ENCODE measurements at regions not wholly inside any gene's neighbourhood (a gene's known extent, or its start where the extent isn't known, plus 50 kb on each side); places are given as distances from the start of the nearest gene placed in this dataset.

DNA sequence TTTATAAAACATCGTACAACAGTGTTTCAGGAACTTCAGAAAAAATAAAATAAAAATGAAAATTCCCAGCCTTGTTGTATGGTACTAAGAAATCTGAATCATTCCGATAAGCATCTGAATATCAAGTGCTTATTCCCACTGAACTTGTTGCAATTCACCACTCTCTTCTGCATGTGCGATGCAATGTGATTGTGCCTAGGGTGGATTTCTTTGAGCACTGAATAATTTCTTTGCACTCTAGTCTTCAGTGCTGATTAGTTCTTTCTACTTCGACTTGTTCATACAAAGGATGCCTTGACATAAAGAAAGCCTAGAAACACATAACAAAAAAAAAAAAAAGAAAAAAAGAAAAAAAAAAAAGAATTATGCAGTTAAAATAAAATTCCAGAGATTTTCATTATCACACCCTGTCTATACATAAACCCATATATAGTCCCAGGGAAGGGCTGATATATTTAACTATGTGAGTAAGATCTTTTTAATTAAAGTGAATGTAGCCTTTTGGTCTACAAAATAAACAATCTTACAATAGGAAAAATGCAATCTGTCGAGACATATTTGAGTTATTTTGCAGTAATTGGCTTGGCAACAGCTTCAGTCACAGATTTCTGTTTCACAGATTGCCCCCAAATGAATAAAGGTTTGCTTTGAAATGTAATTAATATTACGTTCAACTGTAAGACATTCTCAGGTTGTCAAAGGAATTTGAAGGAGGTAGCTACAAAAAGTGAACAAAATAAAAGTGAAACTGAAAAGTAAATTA is 1118.9 kb upstream of the CELF2 start:
- Mint-ChIP-seq H3K27me3 (no peaks in the 10 kb centered on the region), H3K9me3 (peaks cover 14% of the 10 kb centered on the region), H3K4me1 (no peaks in the 10 kb centered on the region), H3K36me3 (ENCODE audit: insufficient read depth) (no peaks in the 10 kb centered on the region), H3K27ac (ENCODE audit: low read depth) (no peak overlapping the region), H3K4me3 (no peak overlapping the region)
- DNase-seq (ENCODE audit: low spot score in 2 of 2) (no peak), ATAC-seq (replicated peaks; ENCODE audit: extremely low read depth, poor library complexity, severe bottlenecking) (no peak)

GRCh38 chr10:9900751-9901150 is 1116.9 kb upstream of the CELF2 start:
- no peak overlapping the region for H3K27ac Mint-ChIP-seq (ENCODE audit: low read depth)
- no peak for DNase-seq (ENCODE audit: low spot score in 2 of 2)
- no peak for ATAC-seq (replicated peaks; ENCODE audit: extremely low read depth, poor library complexity, severe bottlenecking)
- H3K4me1 Mint-ChIP-seq: no peaks in the 10 kb centered on the region
- no peaks in the 10 kb centered on the region for H3K36me3 Mint-ChIP-seq (ENCODE audit: insufficient read depth)
- no peaks in the 10 kb centered on the region for H3K27me3 Mint-ChIP-seq
- no peak overlapping the region for H3K4me3 Mint-ChIP-seq
- H3K9me3 Mint-ChIP-seq: peaks cover 15% of the 10 kb centered on the region

DNA sequence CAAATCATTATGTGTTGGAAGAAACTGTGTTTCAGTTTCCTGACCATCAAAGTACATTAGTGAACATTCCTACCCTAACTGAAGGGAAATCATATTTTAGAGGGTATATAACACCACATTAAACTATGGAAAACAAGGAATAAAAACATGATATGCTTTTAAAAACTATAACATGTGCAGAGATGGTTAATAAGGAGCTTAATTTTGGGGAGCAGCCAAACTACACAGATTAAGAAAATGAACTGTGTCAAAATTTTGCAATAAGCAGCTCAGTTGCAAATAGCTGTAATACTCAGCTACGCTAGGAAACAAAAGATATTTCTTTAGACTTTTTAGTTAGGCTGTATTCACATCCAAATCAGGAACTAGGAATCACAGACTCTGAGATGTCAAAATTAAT is 1115.7 kb upstream of the CELF2 start:
- ATAC-seq (replicated peaks; ENCODE audit: extremely low read depth, poor library complexity, severe bottlenecking): no peak
- Mint-ChIP-seq H3K4me3 (no peak overlapping the region), H3K27ac (ENCODE audit: low read depth) (no peak overlapping the region), H3K36me3 (ENCODE audit: insufficient read depth) (no peaks in the 10 kb centered on the region), H3K27me3 (no peaks in the 10 kb centered on the region), H3K9me3 (peaks cover 13% of the 10 kb centered on the region), H3K4me1 (no peaks in the 10 kb centered on the region)
- DNase-seq (ENCODE audit: low spot score in 2 of 2): no peak

- H3K27me3 Mint-ChIP-seq: no peaks in the 10 kb centered on the region
- H3K4me3 Mint-ChIP-seq: no peak overlapping the region
- no peak for ATAC-seq (replicated peaks; ENCODE audit: extremely low read depth, poor library complexity, severe bottlenecking)
- H3K27ac Mint-ChIP-seq (ENCODE audit: low read depth): no peak overlapping the region
- no peaks in the 10 kb centered on the region for H3K36me3 Mint-ChIP-seq (ENCODE audit: insufficient read depth)
- H3K4me1 Mint-ChIP-seq: no peaks in the 10 kb centered on the region
- peaks cover 6% of the 10 kb centered on the region for H3K9me3 Mint-ChIP-seq
- no peak for DNase-seq (ENCODE audit: low spot score in 2 of 2)
Observed at GRCh38 chr10:9910446-9910845, 1107.2 kb upstream of the CELF2 start.

GRCh38 chr10:9911488-9911887 is 1106.2 kb upstream of the CELF2 start:
- DNase-seq (ENCODE audit: low spot score in 2 of 2): no peak

GRCh38 chr10:9913876-9914514 is 1103.7 kb upstream of the CELF2 start:
- H3K9me3 Mint-ChIP-seq: peaks cover 13% of the 10 kb centered on the region
- H3K27ac Mint-ChIP-seq (ENCODE audit: low read depth): no peak overlapping the region

More at GRCh38 chr10:9911488-9911887, 1106.2 kb upstream of the CELF2 start:
- Mint-ChIP-seq H3K36me3 (ENCODE audit: insufficient read depth) (no peaks in the 10 kb centered on the region), H3K4me3 (no peak overlapping the region), H3K27me3 (no peaks in the 10 kb centered on the region), H3K4me1 (no peaks in the 10 kb centered on the region), H3K9me3 (peaks cover 7% of the 10 kb centered on the region), H3K27ac (ENCODE audit: low read depth) (no peak overlapping the region)
- ATAC-seq (replicated peaks; ENCODE audit: extremely low read depth, poor library complexity, severe bottlenecking): no peak

GRCh38 chr10:9921544-9921943 is 1096.1 kb upstream of the CELF2 start:
- H3K9me3 Mint-ChIP-seq: peaks cover 29% of the 10 kb centered on the region
- no peaks in the 10 kb centered on the region for H3K36me3 Mint-ChIP-seq (ENCODE audit: insufficient read depth)
- H3K27ac Mint-ChIP-seq (ENCODE audit: low read depth): no peak overlapping the region
- DNase-seq (ENCODE audit: low spot score in 2 of 2): no peak
- H3K27me3 Mint-ChIP-seq: no peaks in the 10 kb centered on the region
- no peak overlapping the region for H3K4me3 Mint-ChIP-seq
- no peak for ATAC-seq (replicated peaks; ENCODE audit: extremely low read depth, poor library complexity, severe bottlenecking)
- no peaks in the 10 kb centered on the region for H3K4me1 Mint-ChIP-seq

More at GRCh38 chr10:9913876-9914514, 1103.7 kb upstream of the CELF2 start:
- Mint-ChIP-seq H3K27me3 (no peaks in the 10 kb centered on the region), H3K36me3 (ENCODE audit: insufficient read depth) (no peaks in the 10 kb centered on the region), H3K4me3 (no peak overlapping the region), H3K4me1 (no peaks in the 10 kb centered on the region)
- ATAC-seq (replicated peaks; ENCODE audit: extremely low read depth, poor library complexity, severe bottlenecking) (no peak), DNase-seq (ENCODE audit: low spot score in 2 of 2) (no peak)

DNA sequence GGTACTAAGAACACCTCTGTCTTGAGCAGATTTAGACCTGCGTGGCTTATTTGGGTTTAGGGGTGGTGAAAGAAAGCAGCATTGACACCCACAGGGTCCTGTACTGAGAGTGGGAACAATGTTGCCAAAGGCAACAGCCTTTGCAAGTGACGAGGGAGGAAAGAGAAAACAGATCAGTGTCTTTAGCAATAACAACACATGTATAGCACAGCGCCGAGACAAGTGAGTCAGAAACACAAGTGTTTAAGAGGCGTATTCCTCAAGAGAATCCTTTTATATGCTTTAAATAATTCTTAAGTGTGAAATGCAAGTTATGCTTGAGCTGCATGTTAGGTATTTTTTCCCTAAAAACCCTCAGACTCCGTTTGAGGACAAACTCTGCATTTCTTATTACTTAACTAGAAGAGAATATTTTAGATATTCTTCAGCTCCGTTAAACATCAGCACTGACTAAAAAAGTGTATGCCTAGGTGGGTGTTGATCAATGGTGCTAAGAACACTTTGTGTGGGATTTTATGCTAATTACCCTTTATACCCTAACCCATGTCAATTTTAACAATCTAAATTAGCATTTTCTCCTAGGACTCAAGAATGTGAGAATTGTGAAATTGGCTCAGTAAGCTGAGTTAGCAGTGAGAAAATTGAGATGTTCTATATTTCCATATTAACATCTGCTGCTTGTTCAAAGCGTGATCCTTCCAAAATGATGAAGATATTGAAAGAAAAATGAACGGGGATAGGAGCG is 1095.4 kb upstream of the CELF2 start:
- H3K36me3 Mint-ChIP-seq (ENCODE audit: insufficient read depth): no peaks in the 10 kb centered on the region
- H3K27me3 Mint-ChIP-seq: no peaks in the 10 kb centered on the region
- no peak overlapping the region for H3K4me3 Mint-ChIP-seq
- H3K4me1 Mint-ChIP-seq: no peaks in the 10 kb centered on the region
- DNase-seq (ENCODE audit: low spot score in 2 of 2) (no peak), ATAC-seq (replicated peaks; ENCODE audit: extremely low read depth, poor library complexity, severe bottlenecking) (no peak)
- H3K27ac Mint-ChIP-seq (ENCODE audit: low read depth): no peak overlapping the region
- peaks cover 23% of the 10 kb centered on the region for H3K9me3 Mint-ChIP-seq

- no peaks in the 10 kb centered on the region for H3K27me3 Mint-ChIP-seq
- H3K9me3 Mint-ChIP-seq: peaks cover 25% of the 10 kb centered on the region
- H3K36me3 Mint-ChIP-seq (ENCODE audit: insufficient read depth): no peaks in the 10 kb centered on the region
- no peak for ATAC-seq (replicated peaks; ENCODE audit: extremely low read depth, poor library complexity, severe bottlenecking)
- no peak for DNase-seq (ENCODE audit: low spot score in 2 of 2)
- no peak overlapping the region for H3K27ac Mint-ChIP-seq (ENCODE audit: low read depth)
- H3K4me3 Mint-ChIP-seq: no peak overlapping the region
- H3K4me1 Mint-ChIP-seq: no peaks in the 10 kb centered on the region
Observed at GRCh38 chr10:9926003-9926402, 1091.7 kb upstream of the CELF2 start.

DNA sequence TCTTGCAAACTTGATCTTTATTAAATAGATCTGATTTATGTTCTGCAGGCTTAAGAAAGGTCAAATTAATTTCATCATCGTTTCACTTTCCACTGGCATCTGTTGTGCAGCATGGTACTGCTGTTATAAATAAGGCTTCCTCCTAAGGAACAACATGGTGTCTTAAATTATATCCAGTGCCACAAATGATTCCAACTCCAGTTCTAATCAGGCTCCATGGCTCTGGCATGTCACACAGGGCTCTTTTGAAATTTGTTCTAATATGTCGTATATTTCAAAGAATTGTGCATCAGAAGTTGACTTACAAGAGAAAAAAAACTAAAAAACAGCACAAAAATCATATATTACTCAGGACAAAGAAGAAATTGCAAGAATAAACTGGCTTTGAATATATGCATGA is 1090.8 kb upstream of the CELF2 start:
- Mint-ChIP-seq H3K4me3 (no peak overlapping the region), H3K9me3 (peaks cover 18% of the 10 kb centered on the region), H3K27ac (ENCODE audit: low read depth) (no peak overlapping the region), H3K27me3 (no peaks in the 10 kb centered on the region), H3K36me3 (ENCODE audit: insufficient read depth) (no peaks in the 10 kb centered on the region), H3K4me1 (no peaks in the 10 kb centered on the region)
- ATAC-seq (replicated peaks; ENCODE audit: extremely low read depth, poor library complexity, severe bottlenecking): no peak
- DNase-seq (ENCODE audit: low spot score in 2 of 2): no peak

DNA sequence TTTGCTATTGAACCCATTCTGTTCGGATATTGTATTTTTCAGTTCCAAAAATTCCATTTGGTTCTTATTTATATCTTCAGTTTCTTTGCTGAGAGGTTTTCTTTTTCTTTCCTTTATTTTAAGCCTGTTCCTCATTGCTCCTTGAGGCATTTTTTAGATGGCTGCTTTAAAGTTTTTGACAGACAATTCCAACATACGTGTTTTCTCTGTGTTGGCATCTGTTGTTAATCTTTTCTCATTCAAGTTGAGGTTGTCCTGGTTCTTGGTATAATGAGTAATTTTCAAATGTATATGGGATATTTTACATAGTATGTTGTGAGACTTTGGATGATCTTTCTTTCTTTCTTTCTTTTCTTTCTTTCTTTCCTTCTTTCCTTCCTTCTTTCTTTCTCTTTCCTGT is 1078.0 kb upstream of the CELF2 start:
- Mint-ChIP-seq H3K4me1 (no peaks in the 10 kb centered on the region), H3K27ac (ENCODE audit: low read depth) (no peak overlapping the region), H3K27me3 (no peaks in the 10 kb centered on the region), H3K4me3 (no peak overlapping the region), H3K9me3 (peaks cover 6% of the 10 kb centered on the region), H3K36me3 (ENCODE audit: insufficient read depth) (peaks cover 2% of the 10 kb centered on the region)
- DNase-seq (ENCODE audit: low spot score in 2 of 2): no peak
- ATAC-seq (replicated peaks; ENCODE audit: extremely low read depth, poor library complexity, severe bottlenecking): no peak

DNA sequence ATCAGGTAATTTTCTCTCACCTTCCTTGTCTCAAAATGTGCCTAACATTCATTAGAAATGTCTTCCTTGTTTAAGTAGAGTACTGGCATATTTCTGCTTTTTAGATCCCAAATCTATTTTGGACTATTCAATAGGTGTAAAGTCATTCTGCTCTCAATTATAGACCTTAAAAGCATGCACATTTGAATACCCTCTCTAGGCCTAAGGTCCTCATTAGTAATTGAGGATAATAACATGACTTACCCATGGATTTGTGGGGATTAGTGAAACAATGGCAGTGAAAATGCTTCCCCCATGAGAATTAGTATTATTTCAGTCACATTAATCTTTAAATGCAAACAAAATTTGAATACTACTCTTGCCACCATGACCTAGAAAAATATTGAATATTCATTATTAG is 1073.0 kb upstream of the CELF2 start:
- no peaks in the 10 kb centered on the region for H3K4me1 Mint-ChIP-seq
- no peak for ATAC-seq (replicated peaks; ENCODE audit: extremely low read depth, poor library complexity, severe bottlenecking)
- no peak overlapping the region for H3K27ac Mint-ChIP-seq (ENCODE audit: low read depth)
- no peaks in the 10 kb centered on the region for H3K27me3 Mint-ChIP-seq
- no peak overlapping the region for H3K4me3 Mint-ChIP-seq
- no peaks in the 10 kb centered on the region for H3K9me3 Mint-ChIP-seq
- H3K36me3 Mint-ChIP-seq (ENCODE audit: insufficient read depth): no peaks in the 10 kb centered on the region
- DNase-seq (ENCODE audit: low spot score in 2 of 2): no peak

- no peaks in the 10 kb centered on the region for H3K4me1 Mint-ChIP-seq
- ATAC-seq (replicated peaks; ENCODE audit: extremely low read depth, poor library complexity, severe bottlenecking): no peak
- H3K36me3 Mint-ChIP-seq (ENCODE audit: insufficient read depth): no peaks in the 10 kb centered on the region
- no peaks in the 10 kb centered on the region for H3K9me3 Mint-ChIP-seq
- no peak for DNase-seq (ENCODE audit: low spot score in 2 of 2)
- no peaks in the 10 kb centered on the region for H3K27me3 Mint-ChIP-seq
- H3K4me3 Mint-ChIP-seq: no peak overlapping the region
- H3K27ac Mint-ChIP-seq (ENCODE audit: low read depth): no peak overlapping the region
Observed at GRCh38 chr10:9950070-9950469, 1067.6 kb upstream of the CELF2 start.
